ENCODE measurements at regions not wholly inside any gene's neighbourhood (a gene's known extent, or its start where the extent isn't known, plus 50 kb on each side); places are given as distances from the start of the nearest gene placed in this dataset.

DNA sequence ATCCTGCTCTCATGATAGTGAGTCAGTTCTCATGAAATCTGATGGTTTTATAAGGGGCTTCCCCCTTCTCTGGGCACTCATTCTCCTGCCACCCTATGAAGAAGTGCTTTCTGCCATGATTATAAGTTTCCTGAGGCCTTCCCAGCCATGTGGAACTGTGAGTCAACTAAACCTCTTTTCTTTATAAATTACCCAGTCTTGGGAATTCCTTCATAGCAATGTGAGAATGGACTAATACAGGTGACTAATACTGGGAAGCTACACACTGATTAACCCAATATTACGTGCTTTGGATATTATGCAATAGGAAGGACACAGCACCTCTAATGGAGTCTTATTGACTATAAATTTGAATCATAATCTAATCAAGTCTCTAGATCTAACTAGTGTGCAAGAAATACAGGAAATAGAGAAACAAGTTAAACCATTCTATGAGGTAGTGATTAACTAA lies 107.2 kb upstream of the ETAA1 start:
- Mint-ChIP-seq H3K4me1 (peaks cover 4% of the 10 kb centered on the region), H3K4me3 (no peak overlapping the region), H3K27me3 (ENCODE audit: low read depth, poor library complexity) (no peaks in the 10 kb centered on the region), H3K36me3 (ENCODE audit: low read depth) (no peaks in the 10 kb centered on the region), H3K9me3 (no peaks in the 10 kb centered on the region), H3K27ac (no peak overlapping the region)
- no peak for DNase-seq
- TF ChIP-seq, protein P1, sequence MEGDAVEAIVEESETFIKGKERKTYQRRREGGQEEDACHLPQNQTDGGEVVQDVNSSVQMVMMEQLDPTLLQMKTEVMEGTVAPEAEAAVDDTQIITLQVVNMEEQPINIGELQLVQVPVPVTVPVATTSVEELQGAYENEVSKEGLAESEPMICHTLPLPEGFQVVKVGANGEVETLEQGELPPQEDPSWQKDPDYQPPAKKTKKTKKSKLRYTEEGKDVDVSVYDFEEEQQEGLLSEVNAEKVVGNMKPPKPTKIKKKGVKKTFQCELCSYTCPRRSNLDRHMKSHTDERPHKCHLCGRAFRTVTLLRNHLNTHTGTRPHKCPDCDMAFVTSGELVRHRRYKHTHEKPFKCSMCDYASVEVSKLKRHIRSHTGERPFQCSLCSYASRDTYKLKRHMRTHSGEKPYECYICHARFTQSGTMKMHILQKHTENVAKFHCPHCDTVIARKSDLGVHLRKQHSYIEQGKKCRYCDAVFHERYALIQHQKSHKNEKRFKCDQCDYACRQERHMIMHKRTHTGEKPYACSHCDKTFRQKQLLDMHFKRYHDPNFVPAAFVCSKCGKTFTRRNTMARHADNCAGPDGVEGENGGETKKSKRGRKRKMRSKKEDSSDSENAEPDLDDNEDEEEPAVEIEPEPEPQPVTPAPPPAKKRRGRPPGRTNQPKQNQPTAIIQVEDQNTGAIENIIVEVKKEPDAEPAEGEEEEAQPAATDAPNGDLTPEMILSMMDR (IDR thresholded peaks at IDR 0.05): no peak

DNA sequence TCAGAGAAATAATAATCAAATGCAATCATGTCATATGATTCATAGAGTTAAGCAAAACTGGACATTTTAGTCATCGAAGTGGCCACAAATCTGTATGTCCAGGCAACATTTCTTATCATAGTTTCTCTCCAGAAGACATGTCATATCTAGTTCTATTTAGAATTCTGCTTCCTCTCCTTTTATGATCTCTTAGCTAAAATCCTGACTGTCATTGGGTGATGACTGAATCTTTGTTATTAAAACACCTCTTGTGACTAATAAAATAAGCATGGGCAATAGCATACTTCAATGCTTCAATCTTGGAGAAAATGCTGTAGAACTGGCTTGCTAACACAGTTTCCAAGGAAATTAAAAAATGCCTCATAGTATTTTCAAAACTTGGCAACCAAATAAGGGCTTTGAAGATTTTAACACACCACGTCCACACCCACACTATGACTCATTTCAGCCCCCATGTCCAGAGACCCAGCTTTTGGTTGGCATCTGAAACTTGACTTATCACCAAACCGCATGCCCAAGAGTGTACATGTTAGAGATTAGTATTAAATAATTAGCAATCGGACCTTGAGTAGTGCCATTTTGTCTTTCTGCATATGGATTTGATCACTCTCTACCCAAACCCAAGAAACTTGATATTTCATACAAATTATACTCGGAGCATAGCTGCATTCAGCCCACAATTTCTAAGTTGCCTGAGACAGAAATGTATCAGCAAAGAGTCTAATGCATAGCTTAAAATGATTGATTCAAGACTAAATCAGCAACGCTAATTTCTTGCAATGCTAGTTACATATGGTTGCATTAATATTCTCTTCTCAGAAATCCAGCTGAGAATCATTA lies 106.5 kb upstream of the ETAA1 start:
- no peak overlapping the region for H3K27ac Mint-ChIP-seq
- no peaks in the 10 kb centered on the region for H3K36me3 Mint-ChIP-seq (ENCODE audit: low read depth)
- no peak for DNase-seq
- no peaks in the 10 kb centered on the region for H3K9me3 Mint-ChIP-seq
- H3K27me3 Mint-ChIP-seq (ENCODE audit: low read depth, poor library complexity): no peaks in the 10 kb centered on the region
- TF ChIP-seq, protein P1 (IDR thresholded peaks at IDR 0.05): no peak
- no peak overlapping the region for H3K4me3 Mint-ChIP-seq
- peaks cover 4% of the 10 kb centered on the region for H3K4me1 Mint-ChIP-seq

DNA sequence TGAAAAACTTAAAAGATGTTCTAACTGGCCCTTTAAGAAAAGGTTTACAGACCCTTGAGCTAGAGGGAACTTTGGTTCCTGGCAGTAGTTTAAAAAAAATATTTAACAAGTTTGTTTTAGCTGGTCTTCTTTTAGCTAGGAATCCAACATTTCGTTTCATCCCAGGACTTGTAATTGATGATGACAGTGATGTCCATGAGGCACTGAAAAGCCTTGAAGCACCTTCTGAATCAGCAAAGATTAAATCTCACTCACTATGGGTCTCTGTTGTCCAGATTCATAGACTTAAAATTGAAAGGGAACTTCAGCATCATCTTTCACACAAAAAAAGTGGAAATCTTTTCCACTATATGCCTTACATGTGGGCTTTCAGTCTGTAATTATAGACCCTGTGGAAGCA lies 102.9 kb upstream of the ETAA1 start:
- TF ChIP-seq, protein P1 (IDR thresholded peaks at IDR 0.05): no peak
- no peaks in the 10 kb centered on the region for H3K36me3 Mint-ChIP-seq (ENCODE audit: low read depth)
- no peak for DNase-seq
- H3K27ac Mint-ChIP-seq: no peak overlapping the region
- H3K27me3 Mint-ChIP-seq (ENCODE audit: low read depth, poor library complexity): no peaks in the 10 kb centered on the region
- H3K4me1 Mint-ChIP-seq: no peaks in the 10 kb centered on the region
- H3K4me3 Mint-ChIP-seq: no peak overlapping the region
- no peaks in the 10 kb centered on the region for H3K9me3 Mint-ChIP-seq

DNA sequence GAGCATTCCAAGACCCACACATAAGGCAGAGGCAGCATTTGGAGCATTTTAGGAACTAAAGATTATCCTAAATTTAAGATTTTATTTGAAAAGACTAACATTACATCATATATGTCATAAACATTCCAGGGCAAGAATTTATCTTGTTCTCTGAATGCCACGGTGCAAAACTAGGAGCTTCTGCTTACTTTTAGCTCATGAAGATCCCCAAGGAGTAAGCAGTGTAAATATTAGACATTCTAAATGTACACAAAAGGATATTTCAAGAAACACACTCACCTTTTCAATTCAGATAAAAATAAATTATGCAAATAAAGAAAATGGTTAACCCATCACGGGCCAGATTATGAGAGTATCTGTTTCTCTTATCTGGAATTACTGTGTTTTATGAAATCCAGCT lies 101.7 kb upstream of the ETAA1 start:
- Mint-ChIP-seq H3K36me3 (ENCODE audit: low read depth) (no peaks in the 10 kb centered on the region), H3K4me1 (no peaks in the 10 kb centered on the region), H3K4me3 (no peak overlapping the region), H3K27me3 (ENCODE audit: low read depth, poor library complexity) (no peaks in the 10 kb centered on the region), H3K9me3 (no peaks in the 10 kb centered on the region), H3K27ac (no peak overlapping the region)
- no peak for DNase-seq
- TF ChIP-seq, protein P1 (IDR thresholded peaks at IDR 0.05): no peak

DNA sequence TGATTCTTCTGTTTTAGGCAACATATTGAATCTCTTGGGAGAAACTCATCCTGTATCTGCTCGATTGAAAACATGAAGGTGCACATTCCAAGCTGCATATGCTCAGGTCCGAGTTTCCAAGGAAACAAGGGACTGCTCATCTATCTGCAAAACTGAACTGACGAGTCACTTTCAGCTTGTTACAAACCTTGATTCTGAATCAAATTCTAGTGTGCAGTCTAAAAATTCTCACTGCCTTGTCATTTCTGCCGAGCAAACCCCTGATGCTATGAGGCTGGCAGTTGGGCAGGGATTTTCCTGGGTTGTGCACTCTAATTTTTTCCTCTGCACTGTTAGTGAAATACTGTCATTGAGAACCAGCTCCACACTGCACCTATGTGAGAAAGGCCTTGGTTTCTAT lies 101.3 kb upstream of the ETAA1 start:
- no peak for DNase-seq
- no peaks in the 10 kb centered on the region for H3K4me1 Mint-ChIP-seq
- H3K27ac Mint-ChIP-seq: no peak overlapping the region
- no peaks in the 10 kb centered on the region for H3K36me3 Mint-ChIP-seq (ENCODE audit: low read depth)
- no peak overlapping the region for H3K4me3 Mint-ChIP-seq
- no peaks in the 10 kb centered on the region for H3K27me3 Mint-ChIP-seq (ENCODE audit: low read depth, poor library complexity)
- TF ChIP-seq, protein P1 (IDR thresholded peaks at IDR 0.05): no peak
- no peaks in the 10 kb centered on the region for H3K9me3 Mint-ChIP-seq

Data from nephron progenitor cell (in vitro differentiated cells).